ENCODE measurements at regions not wholly inside any gene's neighbourhood (a gene's known extent, or its start where the extent isn't known, plus 50 kb on each side); places are given as distances from the start of the nearest gene placed in this dataset.

DNA sequence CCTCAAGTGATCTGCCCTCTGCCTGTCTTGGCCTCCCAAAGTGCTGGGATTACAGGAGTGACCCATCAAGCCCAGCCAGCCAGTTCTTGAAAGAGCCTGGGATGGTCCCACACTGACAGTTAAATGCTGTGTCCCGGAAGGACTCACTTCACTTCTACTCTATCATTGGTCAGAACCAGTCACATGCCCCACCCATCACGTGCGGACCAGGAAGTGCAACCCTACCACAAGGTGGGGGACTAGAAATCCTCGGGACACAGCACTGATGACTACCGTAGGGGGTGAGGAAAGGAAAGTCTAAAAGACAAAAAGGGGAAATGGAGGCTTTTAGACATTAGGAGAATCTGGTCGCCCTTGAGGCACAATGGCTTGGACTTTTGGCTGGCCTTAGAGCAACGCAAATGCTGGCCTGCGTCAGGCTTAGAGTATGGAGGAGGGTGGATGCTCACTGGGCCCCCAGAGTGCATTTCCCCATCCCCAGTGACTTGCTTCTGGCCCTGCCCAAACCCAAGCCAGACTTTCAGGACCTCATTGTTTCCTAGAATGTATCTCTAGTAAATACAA lies 207.7 kb downstream of the TTC8 start:
- TF ChIP-seq, protein P1, sequence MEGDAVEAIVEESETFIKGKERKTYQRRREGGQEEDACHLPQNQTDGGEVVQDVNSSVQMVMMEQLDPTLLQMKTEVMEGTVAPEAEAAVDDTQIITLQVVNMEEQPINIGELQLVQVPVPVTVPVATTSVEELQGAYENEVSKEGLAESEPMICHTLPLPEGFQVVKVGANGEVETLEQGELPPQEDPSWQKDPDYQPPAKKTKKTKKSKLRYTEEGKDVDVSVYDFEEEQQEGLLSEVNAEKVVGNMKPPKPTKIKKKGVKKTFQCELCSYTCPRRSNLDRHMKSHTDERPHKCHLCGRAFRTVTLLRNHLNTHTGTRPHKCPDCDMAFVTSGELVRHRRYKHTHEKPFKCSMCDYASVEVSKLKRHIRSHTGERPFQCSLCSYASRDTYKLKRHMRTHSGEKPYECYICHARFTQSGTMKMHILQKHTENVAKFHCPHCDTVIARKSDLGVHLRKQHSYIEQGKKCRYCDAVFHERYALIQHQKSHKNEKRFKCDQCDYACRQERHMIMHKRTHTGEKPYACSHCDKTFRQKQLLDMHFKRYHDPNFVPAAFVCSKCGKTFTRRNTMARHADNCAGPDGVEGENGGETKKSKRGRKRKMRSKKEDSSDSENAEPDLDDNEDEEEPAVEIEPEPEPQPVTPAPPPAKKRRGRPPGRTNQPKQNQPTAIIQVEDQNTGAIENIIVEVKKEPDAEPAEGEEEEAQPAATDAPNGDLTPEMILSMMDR (IDR thresholded peaks at IDR 0.05), result no peak
- TF ChIP-seq EP300 (IDR thresholded peaks at IDR 0.05), result no peak
- TF ChIP-seq POLR2A (IDR thresholded peaks at IDR 0.05), result no peak

Data from ovary (tissue), 3 donors.